CD14-positive monocyte (primary cell): ENCODE measurements at regions not wholly inside any gene's neighbourhood (a gene's known extent, or its start where the extent isn't known, plus 50 kb on each side); places are given as distances from the start of the nearest gene placed in this dataset.

Experiments
- DNase-seq, 3 donors: peaks; one replicate each; pipeline ENCODE4 v3.0.0-alpha.2; 2011 to 2022
- H2AFZ ChIP-seq: 2 replicates; pipeline ENCODE4 v1.6.0; 2012; ENCODE audit warnings: mild to moderate bottlenecking, low read depth, low read length, inconsistent platforms; ENCODE audit not compliant: insufficient read depth, poor library complexity, severe bottlenecking
- H3K27ac ChIP-seq, 2 donors: 1 replicate in 1 of 2; 2 replicates in 1 of 2; pipeline ENCODE4 v1.5.1; 2012 to 2013; ENCODE audit warnings: low read length in 2 of 2, control low read depth in 1 of 2, inconsistent platforms in 1 of 2, low read depth in 1 of 2, mild to moderate bottlenecking in 1 of 2
- H3K27me3 ChIP-seq, 2 donors: one replicate each; pipeline versions ENCODE4 v1.6.0 to v1.6.1; 2011 to 2013; ENCODE audit warnings: low read length in 2 of 2; ENCODE audit not compliant: control insufficient read depth in 2 of 2, insufficient read depth in 2 of 2
- H3K36me3 ChIP-seq, 2 donors: replicated peaks in 1 of 2; 1 replicate in 1 of 2; 2 replicates in 1 of 2; pipeline versions ENCODE4 v1.5.1 to v1.6.1; 2012 to 2013; ENCODE audit warnings: low read length in 2 of 2, control low read depth in 1 of 2, inconsistent platforms in 1 of 2, mild to moderate bottlenecking in 1 of 2; ENCODE audit not compliant: insufficient read depth in 2 of 2, control insufficient read depth in 1 of 2
- H3K4me1 ChIP-seq, 2 donors: 1 replicate in 1 of 2; 2 replicates in 1 of 2; pipeline versions ENCODE4 v1.5.1 to v1.6.1; 2012 to 2013; ENCODE audit warnings: low read length in 2 of 2, control low read depth in 1 of 2, inconsistent platforms in 1 of 2, mild to moderate bottlenecking in 1 of 2, moderate library complexity in 1 of 2; ENCODE audit not compliant: insufficient read depth in 2 of 2, control insufficient read depth in 1 of 2
- H3K4me2 ChIP-seq: replicated peaks from 2 replicates; pipeline ENCODE3; 2012; ENCODE audit warnings: low read length, moderate library complexity, mild to moderate bottlenecking; ENCODE audit not compliant: poor library complexity, severe bottlenecking; ENCODE audit errors: extremely low read depth
- H3K4me3 ChIP-seq, 3 experiments: fragments of 200-600 bp in 1 of 3; sonication (generic) in 1 of 3; replicated peaks in 1 of 3; 1 replicate in 2 of 3; 2 replicates in 1 of 3; pipeline ENCODE4 v1.5.1; 2011 to 2013; ENCODE audit warnings: low read length in 3 of 3, mild to moderate bottlenecking in 3 of 3, control low read depth in 2 of 3, low read depth in 2 of 3, inconsistent platforms in 1 of 3, moderate library complexity in 1 of 3
- H3K79me2 ChIP-seq: 2 replicates; pipeline ENCODE4 v1.6.0; 2012; ENCODE audit warnings: mild to moderate bottlenecking, control low read depth, inconsistent platforms, low read length, moderate library complexity; ENCODE audit not compliant: insufficient read depth
- H3K9ac ChIP-seq: 2 replicates; pipeline ENCODE4 v1.6.0; 2017; ENCODE audit warnings: low read length, mild to moderate bottlenecking; ENCODE audit not compliant: insufficient read depth, poor library complexity, severe bottlenecking
- H3K9me3 ChIP-seq, 2 donors: replicated peaks in 1 of 2; 1 replicate in 1 of 2; 2 replicates in 1 of 2; pipeline versions ENCODE4 v1.5.1 to v1.6.1; 2012 to 2013; ENCODE audit warnings: low read length in 2 of 2, control low read depth in 1 of 2; ENCODE audit not compliant: control insufficient read depth in 1 of 2, insufficient read depth in 1 of 2
- H4K20me1 ChIP-seq: 2 replicates; pipeline ENCODE4 v1.6.0; 2012; ENCODE audit warnings: mild to moderate bottlenecking, low read length, control low read depth, moderate library complexity; ENCODE audit not compliant: insufficient read depth
- H3K27ac Mint-ChIP-seq, 7 donors: one replicate each; pipeline ENCODE4 v1.8.0; 2020; ENCODE audit warnings: mild to moderate bottlenecking in 7 of 7, mixed read lengths in 7 of 7, moderate library complexity in 6 of 7, inconsistent platforms in 2 of 7
- H3K27me3 Mint-ChIP-seq, 3 donors: one replicate each; pipeline ENCODE4 v1.8.0; 2021 to 2022; ENCODE audit warnings: low read depth in 3 of 3, mild to moderate bottlenecking in 3 of 3, mixed read lengths in 3 of 3, moderate library complexity in 3 of 3, inconsistent platforms in 1 of 3
- H3K36me3 Mint-ChIP-seq, 2 donors: one replicate each; pipeline ENCODE4 v1.8.0; 2020; ENCODE audit warnings: mixed read lengths in 2 of 2, inconsistent platforms in 1 of 2, mild to moderate bottlenecking in 1 of 2
- H3K4me1 Mint-ChIP-seq: one replicate; pipeline ENCODE4 v1.8.0; 2020; ENCODE audit warnings: mild to moderate bottlenecking, mixed read lengths
- H3K4me3 Mint-ChIP-seq, 2 donors: one replicate each; pipeline ENCODE4 v1.8.0; 2020; ENCODE audit warnings: mild to moderate bottlenecking in 2 of 2, mixed read lengths in 2 of 2, moderate library complexity in 1 of 2
- H3K9me3 Mint-ChIP-seq, 7 donors: one replicate each; pipeline ENCODE4 v1.8.0; 2020 to 2022; ENCODE audit warnings: mixed read lengths in 7 of 7, mild to moderate bottlenecking in 6 of 7, moderate library complexity in 6 of 7, inconsistent platforms in 2 of 7
- CTCF ChIP-seq: fragments of 200-600 bp; IDR thresholded peaks from one replicate; pipeline ENCODE4 v1.8.0; 2022; ENCODE audit warnings: antibody characterized with exemption, mild to moderate bottlenecking
- WGBS: methylation state at CpG from one replicate; pipeline ENCODE4 v1.1.5; 2013; ENCODE audit warnings: missing lambda C conversion rate; ENCODE audit not compliant: insufficient coverage; 5-methylcytosine and 5-hydroxymethylcytosine counted together
- intact Hi-C, 2 donors: fragments of 100-400 bp; cut with micrococcal nuclease; formaldehyde crosslinking; loops; one replicate each; pipeline versions ENCODE4 v1.15.0 to v1.15.1; 2023

GRCh38 chr18:39960550-39960949 is 1994.5 kb upstream of the PIK3C3 start:
- H3K27me3 Mint-ChIP-seq: no peaks in the 10 kb centered on the region
- no peaks in the 10 kb centered on the region for H3K27me3 ChIP-seq
- no peak for TF ChIP-seq CTCF

DNA sequence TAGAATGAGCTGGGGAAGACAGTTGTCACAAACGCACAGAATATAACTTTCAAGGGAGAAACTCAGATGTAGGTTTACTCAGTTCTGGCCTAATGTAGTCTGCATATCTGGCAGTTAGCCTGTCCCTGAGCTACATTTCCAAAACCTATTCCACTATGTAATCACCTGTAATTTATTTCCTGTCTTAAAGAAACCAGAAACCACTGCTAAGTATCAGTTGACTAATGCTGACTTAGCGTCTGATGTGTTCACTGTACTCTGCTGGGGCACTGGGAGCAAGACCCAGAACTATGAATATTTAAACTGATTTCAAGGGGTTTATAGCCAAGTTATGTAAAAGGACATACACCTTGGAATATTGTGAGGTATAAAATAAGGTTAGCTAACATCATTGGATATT is 1995.2 kb upstream of the PIK3C3 start:
- no peaks in the 10 kb centered on the region for H3K27me3 Mint-ChIP-seq
- no peak overlapping the region for H3K4me3 Mint-ChIP-seq
- Histone ChIP-seq H3K36me3 (no peaks in the 10 kb centered on the region), H3K9me3 (peaks cover 0 to 9% of the 10 kb centered on the region in 2 donors), H3K9ac (no peak overlapping the region), H3K4me1 (no peaks in the 10 kb centered on the region), H3K4me2 (no peak overlapping the region), H3K79me2 (no peaks in the 10 kb centered on the region), H3K27ac (no peak overlapping the region), H3K27me3 (no peaks in the 10 kb centered on the region), H3K4me3 (no peak overlapping the region), H2AFZ (no peak overlapping the region), H4K20me1 (no peaks in the 10 kb centered on the region)
- peaks cover 0 to 15% (median 4%) of the 10 kb centered on the region in 7 donors for H3K9me3 Mint-ChIP-seq
- H3K4me1 Mint-ChIP-seq: no peaks in the 10 kb centered on the region
- WGBS: 75% methylated on average over 1 of the region's 2 CpGs
- no peak for DNase-seq
- intact Hi-C loops: no loop called here
- no peak overlapping the region for H3K27ac Mint-ChIP-seq
- no peak for TF ChIP-seq CTCF
- no peaks in the 10 kb centered on the region for H3K36me3 Mint-ChIP-seq

More at GRCh38 chr18:39960550-39960949, 1994.5 kb upstream of the PIK3C3 start:
- Mint-ChIP-seq H3K9me3 (peaks cover 0 to 14% (median 4%) of the 10 kb centered on the region in 7 donors), H3K36me3 (no peaks in the 10 kb centered on the region), H3K27ac (no peak overlapping the region), H3K4me1 (no peaks in the 10 kb centered on the region), H3K4me3 (no peak overlapping the region)
- H3K79me2 ChIP-seq: no peaks in the 10 kb centered on the region
- intact Hi-C loops: no loop called here
- H3K4me3 ChIP-seq: no peak overlapping the region
- H3K27ac ChIP-seq: no peak overlapping the region
- WGBS: no CpG with 5 or more reads among the region's 1 CpG
- no peak overlapping the region for H3K4me2 ChIP-seq
- H3K9ac ChIP-seq: no peak overlapping the region
- H3K36me3 ChIP-seq: no peaks in the 10 kb centered on the region
- H3K9me3 ChIP-seq: peaks cover 0 to 9% of the 10 kb centered on the region in 2 donors
- H4K20me1 ChIP-seq: no peaks in the 10 kb centered on the region
- no peaks in the 10 kb centered on the region for H3K4me1 ChIP-seq
- no peak for DNase-seq
- no peak overlapping the region for H2AFZ ChIP-seq
